ENCODE measurements at regions not wholly inside any gene's neighbourhood (a gene's known extent, or its start where the extent isn't known, plus 50 kb on each side); places are given as distances from the start of the nearest gene placed in this dataset.

DNA sequence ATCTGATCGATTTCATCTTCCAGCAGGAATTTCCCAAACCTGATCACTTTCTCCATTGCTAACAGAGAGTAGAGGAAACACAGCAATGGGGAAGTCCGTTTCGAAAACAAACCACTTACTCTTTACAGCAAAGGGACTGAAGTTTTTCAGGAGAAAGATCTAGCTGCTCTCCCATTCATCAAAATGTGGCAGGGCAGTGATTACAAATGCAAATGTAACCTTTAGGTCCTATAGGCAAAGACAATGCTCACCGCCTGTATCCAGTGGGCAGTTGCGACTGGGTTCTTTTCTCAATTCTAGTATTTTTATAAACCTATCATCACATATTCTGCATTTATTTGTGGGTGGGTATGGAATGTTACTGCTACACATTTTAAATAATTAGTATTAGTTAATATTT, 218.0 kb upstream of the ZFHX3 start:
- no peak for DNase-seq (ENCODE audit: low read depth)

DNA sequence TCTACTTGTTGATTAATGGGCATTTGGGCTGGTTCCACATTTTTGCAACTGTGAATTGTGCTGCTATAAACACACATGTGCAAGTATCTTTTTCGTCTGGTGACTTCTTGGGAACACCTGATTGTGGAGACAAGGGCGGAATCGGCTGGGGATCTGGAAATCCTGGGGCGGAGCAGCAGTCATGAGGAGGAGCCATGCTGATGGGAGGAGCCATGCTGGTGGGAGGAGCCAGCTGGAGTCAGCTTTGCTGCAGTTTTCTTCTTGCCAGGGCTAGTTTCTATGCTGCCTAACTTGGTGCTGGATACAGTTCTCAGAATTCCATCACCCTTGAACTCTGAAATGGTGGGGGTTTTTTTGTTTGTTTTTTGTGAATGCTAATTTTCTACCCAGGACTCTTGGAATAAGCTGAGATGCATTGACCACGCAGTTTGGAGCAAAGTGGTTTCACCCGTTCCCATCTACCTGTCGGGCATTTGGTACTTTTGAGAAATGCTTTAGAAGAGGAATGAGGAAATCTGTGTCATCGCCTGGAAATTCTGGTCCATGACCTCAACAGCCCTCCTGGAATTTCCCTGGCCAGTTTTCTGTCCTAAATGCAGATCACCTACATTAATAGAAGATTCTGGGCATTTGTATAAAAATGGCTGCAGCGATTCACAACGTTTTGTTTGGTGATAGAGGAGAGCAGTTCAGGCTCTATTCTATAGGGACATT, 217.4 kb upstream of the ZFHX3 start:
- DNase-seq (ENCODE audit: low read depth) = peak; percentile 9

GRCh38 chr16:73262931-73263330, 215.0 kb upstream of the ZFHX3 start:
- no peak for DNase-seq (ENCODE audit: low read depth)

- DNase-seq (ENCODE audit: low read depth) = no peak
Measured at GRCh38 chr16:73255031-73255430, 207.1 kb upstream of the ZFHX3 start.

DNA sequence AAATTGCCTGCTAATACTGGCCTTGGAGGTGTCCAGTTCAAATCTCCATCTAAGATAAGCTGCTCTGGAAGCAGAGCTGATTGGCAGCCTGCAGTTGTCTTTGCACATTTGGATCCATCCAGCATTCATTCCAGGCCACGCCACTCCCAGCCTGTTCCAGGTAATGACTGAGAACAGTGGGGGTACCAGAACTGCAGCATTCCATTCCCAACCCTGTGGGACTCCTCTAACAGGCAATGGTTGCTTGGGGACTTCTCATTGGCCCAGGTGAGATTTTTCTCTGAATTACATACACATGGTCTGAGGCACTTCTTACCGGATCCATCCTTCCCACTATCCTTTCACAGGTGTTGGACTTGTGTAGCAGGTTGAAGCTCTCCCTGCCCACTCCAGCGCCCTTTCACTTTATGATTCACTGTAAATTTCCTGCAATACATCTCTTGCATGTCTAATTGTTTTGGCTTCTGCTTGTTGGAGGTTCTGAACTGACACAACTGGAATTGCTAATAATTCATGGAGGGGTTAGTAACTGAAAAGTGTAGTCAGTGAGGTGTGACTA, 206.1 kb upstream of the ZFHX3 start:
- DNase-seq (ENCODE audit: low read depth) = no peak

DNA sequence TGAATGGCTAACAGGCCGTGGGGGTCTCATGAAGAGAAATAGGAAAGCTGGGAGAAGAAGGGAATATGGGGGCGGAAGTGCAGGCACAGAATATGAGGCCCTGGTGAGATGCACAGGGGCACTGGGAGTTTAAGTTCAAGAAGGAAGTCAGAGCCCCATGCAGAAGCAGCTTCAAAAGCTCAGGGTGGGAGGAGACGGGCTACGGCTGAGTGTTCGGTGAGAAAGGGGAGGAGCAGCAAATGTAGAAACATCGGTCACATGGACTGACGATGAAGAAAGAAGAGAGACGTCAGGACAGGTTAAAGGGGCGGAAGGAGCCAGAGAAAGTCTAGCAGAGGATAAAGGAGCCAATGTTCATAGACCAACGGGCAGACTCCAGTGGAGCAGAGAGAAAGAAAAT, 204.5 kb upstream of the ZFHX3 start:
- DNase-seq (ENCODE audit: low read depth) = no peak

GRCh38 chr16:73251608-73252007, 203.7 kb upstream of the ZFHX3 start:
- DNase-seq (ENCODE audit: low read depth) = no peak

DNA sequence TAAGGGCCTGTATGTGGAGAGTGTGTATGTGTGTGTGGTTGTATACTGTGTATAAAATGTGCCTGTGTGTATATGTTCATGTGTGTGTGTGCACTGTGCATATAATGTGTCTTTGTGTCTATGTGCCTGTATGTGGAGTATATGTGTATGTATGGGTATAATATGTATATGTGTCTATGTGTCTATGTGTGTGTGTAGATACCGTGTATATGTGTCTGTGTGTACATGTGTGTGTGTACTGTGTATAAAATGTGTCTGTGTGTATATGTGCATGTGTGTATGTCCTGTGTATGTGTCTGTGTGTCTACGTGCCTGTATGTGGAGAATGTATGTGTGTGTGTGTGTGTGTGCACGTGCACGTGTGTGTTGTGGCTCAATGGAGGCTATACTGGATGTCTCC, 200.4 kb upstream of the ZFHX3 start:
- no peak for DNase-seq (ENCODE audit: low read depth)

DNA sequence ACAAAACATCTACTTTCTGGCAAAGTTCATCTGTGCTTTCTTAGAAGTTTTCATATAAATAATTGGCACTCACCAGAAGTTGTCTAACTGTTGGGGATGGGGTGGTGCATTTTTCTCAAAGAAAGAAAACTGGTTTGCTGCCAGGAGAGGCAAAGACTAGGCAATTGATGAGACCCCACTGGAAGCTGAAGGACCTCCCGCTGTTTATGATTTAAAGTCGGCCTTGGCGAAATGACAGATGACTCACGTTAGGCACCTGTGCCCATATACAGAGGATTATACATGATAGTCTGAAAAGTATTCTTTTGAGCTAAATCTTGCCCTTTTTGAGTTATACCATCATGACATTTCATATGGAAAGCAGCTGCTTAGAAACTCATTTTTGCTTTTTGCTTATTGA, 193.0 kb upstream of the ZFHX3 start:
- DNase-seq (ENCODE audit: low read depth) = no peak

DNA sequence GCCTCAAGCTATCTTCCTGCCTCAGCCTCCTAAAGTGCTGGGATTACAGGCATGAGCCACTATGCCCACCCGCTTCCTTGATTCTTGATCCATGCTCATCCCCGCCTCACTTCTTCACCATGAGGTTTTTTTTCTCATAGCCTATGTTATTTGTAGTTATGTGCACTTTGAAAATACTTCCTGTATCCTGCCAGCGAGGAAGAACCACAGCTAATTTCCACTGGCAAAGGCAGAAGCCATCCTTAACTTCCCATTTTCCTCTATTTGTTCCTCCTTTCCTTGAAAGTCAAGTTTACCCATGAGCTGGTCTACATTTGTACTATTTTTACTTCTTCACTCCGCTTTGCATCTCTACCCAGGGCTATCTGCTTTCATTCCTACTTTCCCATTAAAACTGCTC, 189.7 kb upstream of the ZFHX3 start:
- no peak for DNase-seq (ENCODE audit: low read depth)

GRCh38 chr16:73234496-73234895, 186.6 kb upstream of the ZFHX3 start:
- DNase-seq (ENCODE audit: low read depth) = no peak

- no peak for DNase-seq (ENCODE audit: low read depth)
Measured at GRCh38 chr16:73233846-73234424, 186.0 kb upstream of the ZFHX3 start.

- no peak for DNase-seq (ENCODE audit: low read depth)
Measured at GRCh38 chr16:73233329-73233765, 185.4 kb upstream of the ZFHX3 start.

DNA sequence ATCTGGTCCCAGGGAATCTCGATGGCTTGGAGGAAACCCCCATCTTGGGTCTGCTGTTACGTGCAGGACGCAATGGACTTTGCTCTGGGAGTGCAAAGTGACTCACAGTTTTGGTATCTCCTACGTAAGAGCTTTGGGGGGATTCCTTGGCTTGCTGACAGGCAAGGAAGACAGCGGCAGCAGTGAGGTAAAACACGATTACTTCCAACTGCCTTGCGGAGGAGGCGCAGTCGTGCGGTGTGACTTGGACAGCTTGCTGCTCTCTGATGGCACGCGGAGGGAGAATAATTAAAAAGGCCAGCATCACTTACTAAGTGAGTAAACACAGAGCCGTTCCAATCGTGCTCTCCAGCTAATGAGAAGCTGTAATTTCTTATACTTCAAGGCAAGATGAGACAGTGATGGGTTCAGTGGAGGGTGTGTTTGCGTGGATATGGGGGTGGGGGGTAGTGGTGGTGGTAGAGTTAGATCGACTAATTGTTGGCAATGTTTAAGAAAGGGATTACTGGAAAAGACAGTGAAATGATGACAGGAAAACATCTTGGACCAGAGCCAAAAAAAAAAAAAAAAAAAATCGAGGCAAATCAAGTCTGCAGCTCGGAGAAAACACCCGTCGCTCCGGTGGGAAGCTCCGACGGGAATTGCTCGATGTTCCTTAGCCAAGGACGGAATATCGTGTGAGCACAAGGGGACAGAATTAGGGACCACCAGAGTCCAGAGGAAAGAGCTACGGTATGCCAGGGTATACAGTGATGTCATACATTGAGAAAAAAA, 184.8 kb upstream of the ZFHX3 start:
- DNase-seq (ENCODE audit: low read depth) = peak; percentile 86

- peak; percentile 4 for DNase-seq (ENCODE audit: low read depth)
Measured at GRCh38 chr16:73231944-73232554, 184.1 kb upstream of the ZFHX3 start.

DNA sequence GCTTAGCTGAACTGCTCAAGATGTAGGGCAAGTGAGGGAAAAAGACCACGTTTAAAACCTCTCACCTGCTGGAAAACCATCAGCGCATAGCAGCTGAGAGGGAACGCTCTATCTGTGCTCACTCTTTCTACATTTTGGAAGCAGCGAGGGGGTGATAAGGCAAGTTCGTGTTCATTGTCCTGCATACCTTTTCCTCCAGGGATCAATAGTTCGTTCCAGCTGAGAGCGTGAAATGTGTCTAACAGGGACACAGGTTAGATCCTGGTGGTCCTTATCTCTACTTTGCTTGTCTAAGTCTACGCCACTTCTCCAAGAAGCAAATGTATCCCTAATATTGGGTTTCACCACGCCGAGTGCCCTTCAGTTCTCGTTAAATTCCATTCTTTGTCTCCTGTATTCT, 183.5 kb upstream of the ZFHX3 start:
- no peak for DNase-seq (ENCODE audit: low read depth)

GRCh38 chr16:73230651-73231050, 182.7 kb upstream of the ZFHX3 start:
- DNase-seq (ENCODE audit: low read depth) = no peak

GRCh38 chr16:73228649-73229048, 180.7 kb upstream of the ZFHX3 start:
- DNase-seq (ENCODE audit: low read depth) = peak; percentile 58

- no peak for DNase-seq (ENCODE audit: low read depth)
Measured at GRCh38 chr16:73226675-73227074, 178.7 kb upstream of the ZFHX3 start.

DNA sequence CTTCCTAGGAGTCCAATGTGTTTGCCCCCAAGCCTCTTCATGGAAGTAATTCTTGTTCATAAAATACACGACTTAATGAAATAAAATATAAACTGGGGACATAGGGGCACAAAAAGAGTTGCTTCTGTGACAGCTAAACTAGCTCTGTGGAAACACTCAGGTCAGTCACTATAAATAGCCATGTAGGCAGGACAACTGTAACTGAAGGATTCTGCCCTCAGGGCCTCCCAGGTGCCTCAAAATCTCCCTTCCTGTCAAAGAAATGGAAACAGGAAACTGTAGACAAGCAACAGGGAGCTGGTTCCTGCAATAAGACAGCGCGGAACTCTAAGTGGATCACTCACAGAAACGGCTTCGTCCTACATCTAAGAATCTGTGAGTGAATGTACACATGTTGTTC, 178.1 kb upstream of the ZFHX3 start:
- DNase-seq (ENCODE audit: low read depth) = no peak

GRCh38 chr16:73220836-73221235, 172.9 kb upstream of the ZFHX3 start:
- DNase-seq (ENCODE audit: low read depth) = no peak

DNA sequence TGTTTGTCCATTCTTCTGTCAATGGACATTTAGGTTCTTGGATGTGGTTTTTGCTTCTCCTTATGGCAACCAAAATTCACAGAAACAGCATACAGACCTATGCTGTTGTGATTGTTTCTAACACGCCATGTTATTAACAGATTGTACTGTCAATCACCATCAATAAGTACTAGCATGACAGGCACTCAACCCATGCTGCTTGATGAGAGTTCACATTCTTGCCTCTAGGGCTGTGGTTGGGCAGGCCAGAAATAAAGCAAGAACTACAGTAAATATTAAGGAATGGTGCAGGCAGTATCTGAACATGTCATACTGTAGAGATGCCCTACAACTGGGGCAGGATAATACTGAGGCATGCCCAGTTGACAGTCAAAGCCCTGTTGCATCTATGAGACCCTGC, 171.2 kb upstream of the ZFHX3 start:
- DNase-seq (ENCODE audit: low read depth) = no peak

Measured in Daoy (cell line).